Kidney epithelial cell (primary cell): ENCODE measurements at regions not wholly inside any gene's neighbourhood (a gene's known extent, or its start where the extent isn't known, plus 50 kb on each side); places are given as distances from the start of the nearest gene placed in this dataset.

Experiments used
- DNase-seq: peaks from one replicate; pipeline ENCODE4 v3.0.0-alpha.2; 2010; ENCODE audit warnings: low read depth
- H3K27me3 ChIP-seq: 2 replicates; pipeline ENCODE4 v1.6.0; 2011; ENCODE audit warnings: low read length; ENCODE audit not compliant: control insufficient read depth, insufficient read depth
- H3K36me3 ChIP-seq: 2 replicates; pipeline ENCODE4 v1.5.1; 2011; ENCODE audit warnings: low read length; ENCODE audit not compliant: control insufficient read depth, insufficient read depth
- H3K4me3 ChIP-seq: 2 replicates; pipeline ENCODE4 v1.5.1; 2011; ENCODE audit warnings: low read depth, mild to moderate bottlenecking, control low read depth, low read length
- CTCF ChIP-seq: IDR thresholded peaks from 2 replicates; pipeline ENCODE4 v1.5.1; 2011; ENCODE audit warnings: mild to moderate bottlenecking, moderate library complexity, low read length, control low read depth, inconsistent platforms; ENCODE audit not compliant: insufficient read depth, poor library complexity, severe bottlenecking

DNA sequence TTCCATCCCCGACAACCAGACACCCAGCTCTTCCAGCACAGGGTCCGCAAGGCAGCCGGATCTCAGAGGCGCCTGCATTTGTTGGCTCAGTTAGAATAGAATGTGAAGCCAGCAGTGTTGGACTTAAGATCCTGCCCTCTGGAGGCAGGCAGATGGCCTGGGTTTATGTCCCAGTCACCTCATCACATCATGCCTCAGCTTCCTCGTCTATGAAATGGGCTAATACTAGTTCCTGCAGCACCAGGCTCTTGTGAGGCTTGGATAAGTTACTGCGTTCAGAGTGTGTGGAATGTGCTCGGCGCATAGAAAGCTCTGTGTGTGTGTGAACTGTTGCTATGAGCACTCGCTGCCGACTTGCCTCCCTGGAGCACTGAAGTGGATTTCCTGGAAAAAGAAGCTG is 202.5 kb upstream of the GPR26 start:
- no peak for DNase-seq
- H3K36me3 ChIP-seq = no peaks in the 10 kb centered on the region
- TF ChIP-seq CTCF = no peak
- no peak overlapping the region for H3K4me3 ChIP-seq
- H3K27me3 ChIP-seq = no peaks in the 10 kb centered on the region

GRCh38 chr10:123464430-123465323 is 201.5 kb upstream of the GPR26 start:
- no peak for TF ChIP-seq CTCF
- H3K4me3 ChIP-seq = no peak overlapping the region
- H3K36me3 ChIP-seq = no peaks in the 10 kb centered on the region
- no peak for DNase-seq
- no peaks in the 10 kb centered on the region for H3K27me3 ChIP-seq

DNA sequence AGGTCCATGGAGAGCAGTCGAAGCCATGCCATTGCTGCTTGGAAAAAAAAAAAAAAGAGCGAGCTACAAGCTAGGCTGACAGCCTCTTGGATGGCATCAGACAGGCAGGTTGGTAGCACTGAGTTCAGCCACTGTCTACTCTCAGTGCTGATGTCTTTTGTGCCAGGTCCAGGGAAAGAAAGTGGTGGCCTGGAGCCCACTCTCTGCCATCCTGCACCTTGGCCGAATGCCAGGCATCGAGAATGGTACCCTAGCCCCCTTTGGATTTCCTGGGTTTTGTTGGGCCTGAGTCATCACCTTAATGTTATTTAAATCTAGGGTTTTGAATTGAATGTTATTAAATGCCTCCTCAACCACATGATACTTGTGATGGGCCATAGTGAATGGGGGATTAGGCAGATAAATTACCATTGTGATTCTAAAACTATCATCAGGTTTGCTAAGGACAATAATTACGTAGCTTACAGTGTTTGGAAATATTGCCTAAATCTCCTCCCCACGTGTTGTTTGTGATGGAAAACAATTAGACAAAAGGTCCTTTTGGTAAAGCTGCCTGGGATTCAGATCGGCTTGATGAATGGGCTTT is 195.7 kb upstream of the GPR26 start:
- no peak for TF ChIP-seq CTCF
- Histone ChIP-seq H3K4me3 (no peak overlapping the region), H3K36me3 (no peaks in the 10 kb centered on the region), H3K27me3 (peaks cover 2% of the 10 kb centered on the region)
- no peak for DNase-seq

GRCh38 chr10:123471811-123472210 is 194.3 kb upstream of the GPR26 start:
- peaks cover 2% of the 10 kb centered on the region for H3K27me3 ChIP-seq
- no peak for TF ChIP-seq CTCF
- DNase-seq = no peak
- H3K36me3 ChIP-seq = no peaks in the 10 kb centered on the region
- no peak overlapping the region for H3K4me3 ChIP-seq

DNA sequence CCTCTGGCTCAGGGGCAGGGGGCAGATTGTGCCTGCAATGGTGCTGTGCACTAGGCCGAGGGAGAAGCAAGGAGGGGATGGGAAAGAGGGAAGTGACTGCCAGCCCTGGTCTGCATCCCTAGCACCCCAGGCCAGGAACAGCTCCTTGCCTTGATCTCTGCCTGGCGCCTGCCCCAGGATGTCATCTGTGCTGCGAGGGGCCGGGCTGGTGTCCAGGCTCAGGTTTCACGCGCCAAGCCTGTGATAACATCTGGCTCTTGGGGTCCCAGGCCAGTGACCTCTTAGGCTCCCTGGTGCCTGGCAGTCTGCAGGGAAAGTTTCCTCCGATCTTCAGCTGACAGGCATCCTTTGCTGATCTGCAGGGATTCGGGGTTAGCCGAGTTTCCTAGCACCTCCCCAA is 193.5 kb upstream of the GPR26 start:
- Histone ChIP-seq H3K36me3 (no peaks in the 10 kb centered on the region), H3K27me3 (peaks cover 2% of the 10 kb centered on the region), H3K4me3 (no peak overlapping the region)
- DNase-seq = no peak
- TF ChIP-seq CTCF = no peak
